HCT116 (cell line): ENCODE measurements at regions not wholly inside any gene's neighbourhood (a gene's known extent, or its start where the extent isn't known, plus 50 kb on each side); places are given as distances from the start of the nearest gene placed in this dataset.
"Not testable (repeated sequence)": the region's sequence is repeated elsewhere in the genome, so short reads cannot be mapped to it uniquely, and the experiment has no call there.

Experiments
- ATAC-seq: fragments of 200-7000 bp; cut with Tn5 transposase; 2 replicates; pipeline ENCODE4 v1.9.1; 2020; ENCODE audit warnings: mild to moderate bottlenecking, moderate library complexity
- BruUV-seq: library from RNA; stranded (reverse); fragments of 400-500 nt; replicated peaks from 2 replicates; lab custom pipeline; 2021; lab: Mats Ljungman, UMichigan
- CTCF ChIA-PET: fragments of 300-600 bp; sonication (Branson Sonifier 250); formaldehyde crosslinking; loops from one replicate; lab custom pipeline; 2021; ENCODE audit warnings: antibody characterized with exemption; lab: Charles Lee
- POLR2A ChIA-PET: fragments of 300-600, 350-600 bp; sonication (Branson Sonifier 250); formaldehyde crosslinking; loops from one replicate; lab custom pipeline; 2021; ENCODE audit warnings: antibody characterized with exemption; lab: Charles Lee
- RAD21 ChIA-PET, 2 experiments: fragments of 300-600 bp; sonication (Branson Sonifier 250); formaldehyde crosslinking; loops; one replicate each; lab custom pipeline; 2023; ENCODE audit warnings: low total read pairs in 2 of 2; ENCODE audit not compliant: uncharacterized antibody in 2 of 2, unreplicated experiment in 2 of 2, low non-redundant PET in 1 of 2; lab: Charles Lee
- DNase-seq: peaks from one replicate; pipeline ENCODE4 v3.0.0-alpha.2; 2010; ENCODE audit warnings: low read depth, low spot score
- H2AFZ ChIP-seq: fragments of 200-600 bp; shearing (Covaris generic), sonication (generic); 2 replicates; pipeline ENCODE4 v1.6.1; 2017; ENCODE audit warnings: low read depth, mixed run types, mixed read lengths, antibody characterized with exemption, low read length; ENCODE audit not compliant: poor library complexity, severe bottlenecking
- H3K27ac ChIP-seq: 2 replicates; pipeline ENCODE4 v1.5.1; 2012; ENCODE audit warnings: low read depth, low read length
- H3K27me3 ChIP-seq: fragments of 200-600 bp; sonication (generic); 2 replicates; pipeline ENCODE4 v1.6.1; 2016; ENCODE audit warnings: mixed run types, low read length, mixed read lengths; ENCODE audit not compliant: insufficient read depth
- H3K36me3 ChIP-seq, 2 experiments: fragments of 200-500 bp in 1 of 2; fragments of 200-600 bp in 1 of 2; sonication (Bioruptor generic) in 1 of 2; sonication (generic) in 1 of 2; 2 replicates each; pipeline versions ENCODE4 v1.5.1 to v1.6.1; 2014 to 2016; ENCODE audit warnings: low read length in 2 of 2, inconsistent platforms in 1 of 2, mixed read lengths in 1 of 2, mixed run types in 1 of 2; ENCODE audit not compliant: insufficient read depth in 2 of 2, control insufficient read depth in 1 of 2
- H3K4me1 ChIP-seq, 2 experiments: fragments of 200-600 bp in 1 of 2; sonication (generic) in 1 of 2; 2 replicates each; pipeline versions ENCODE4 v1.5.1 to v1.6.1; 2012 to 2017; ENCODE audit warnings: low read length in 2 of 2, inconsistent platforms in 1 of 2, mild to moderate bottlenecking in 1 of 2, mixed read lengths in 1 of 2, mixed run types in 1 of 2, moderate library complexity in 1 of 2; ENCODE audit not compliant: insufficient read depth in 2 of 2, control insufficient read depth in 1 of 2
- H3K4me2 ChIP-seq: fragments of 200-600 bp; sonication (generic); 2 replicates; pipeline ENCODE4 v1.6.1; 2017; ENCODE audit warnings: mixed run types, low read length, mixed read lengths
- H3K4me3 ChIP-seq, 2 experiments: fragments of 200-600 bp in 1 of 2; sonication (generic) in 1 of 2; replicated peaks in 1 of 2; 2 replicates each; pipeline ENCODE4 v1.5.1; 2011 to 2016; ENCODE audit warnings: low read length in 2 of 2, control low read depth in 1 of 2, low read depth in 1 of 2, mild to moderate bottlenecking in 1 of 2, mixed read lengths in 1 of 2, mixed run types in 1 of 2
- H3K79me2 ChIP-seq: fragments of 200-600 bp; sonication (generic); 2 replicates; pipeline ENCODE4 v1.6.1; 2017; ENCODE audit warnings: mild to moderate bottlenecking, mixed run types, low read length, moderate library complexity, mixed read lengths; ENCODE audit not compliant: insufficient read depth
- H3K9ac ChIP-seq: fragments of 200-600 bp; sonication (generic); 2 replicates; pipeline ENCODE4 v1.6.1; 2016; ENCODE audit warnings: low read length, mixed read lengths
- H3K9me2 ChIP-seq: fragments of 200-600 bp; sonication (generic), shearing (Covaris generic); 2 replicates; pipeline ENCODE4 v1.6.1; 2017; ENCODE audit warnings: mixed run types, mild to moderate bottlenecking, moderate library complexity; ENCODE audit not compliant: insufficient read depth
- H3K9me3 ChIP-seq, 2 experiments: fragments of 200-500 bp in 1 of 2; fragments of 200-600 bp in 1 of 2; sonication (Bioruptor generic) in 1 of 2; sonication (generic) in 1 of 2; 2 replicates each; pipeline ENCODE4 v1.6.1; 2014 to 2017; ENCODE audit warnings: low read length in 2 of 2, mixed read lengths in 2 of 2, inconsistent platforms in 1 of 2, low read depth in 1 of 2, mild to moderate bottlenecking in 1 of 2, mixed run types in 1 of 2, moderate library complexity in 1 of 2; ENCODE audit not compliant: control insufficient read depth in 1 of 2, insufficient read depth in 1 of 2
- H4K20me1 ChIP-seq: fragments of 200-600 bp; sonication (generic), shearing (Covaris generic); 2 replicates; pipeline ENCODE4 v1.6.1; 2017; ENCODE audit warnings: mixed run types, mild to moderate bottlenecking, moderate library complexity; ENCODE audit not compliant: insufficient read depth
- EGR1 ChIP-seq: IDR thresholded peaks from 2 replicates; pipeline ENCODE4 v1.6.1; 2012; ENCODE audit warnings: low read depth
- ELF1 ChIP-seq: IDR thresholded peaks from 2 replicates; pipeline ENCODE4 v1.6.1; 2012; ENCODE audit warnings: low read depth, borderline replicate concordance
- MAX ChIP-seq: IDR thresholded peaks from 2 replicates; pipeline ENCODE4 v1.6.1; 2012
- POLR2AphosphoS5 ChIP-seq: IDR thresholded peaks from 2 replicates; pipeline ENCODE4 v1.6.1; 2011; ENCODE audit warnings: mild to moderate bottlenecking, low read depth, low read length, moderate library complexity
- RAD21 ChIP-seq: IDR thresholded peaks from 2 replicates; pipeline ENCODE4 v1.6.1; 2012; ENCODE audit warnings: low read depth, mild to moderate bottlenecking
- SRF ChIP-seq: IDR thresholded peaks from 2 replicates; pipeline ENCODE4 v1.6.1; 2012; ENCODE audit warnings: low read depth
- YY1 ChIP-seq: IDR thresholded peaks from 2 replicates; pipeline ENCODE4 v1.6.1; 2011; ENCODE audit warnings: low read length, low read depth, moderate library complexity, mild to moderate bottlenecking; ENCODE audit not compliant: insufficient replicate concordance; ENCODE audit errors: extremely low read depth
- ZFX ChIP-seq: fragments of 450-650 bp; IDR thresholded peaks from 2 replicates; pipeline ENCODE4 v1.6.1; 2017
- ZNF274 ChIP-seq: fragments of 200-500 bp; sonication (Bioruptor generic); IDR thresholded peaks from 2 replicates; pipeline ENCODE4 v1.6.1; 2014; ENCODE audit warnings: mild to moderate bottlenecking, low read depth, low read length, inconsistent platforms
- intact Hi-C: fragments of 100-400 bp; cut with micrococcal nuclease; formaldehyde crosslinking; loops from 2 replicates; pipeline ENCODE4 v1.10.0; 2022
- TF ChIP-seq, protein P1 (sequence below), 3 experiments: fragments of 200-600 bp in 1 of 3; sonication (generic) in 1 of 3; IDR thresholded peaks in 2 of 3; conservative IDR thresholded peaks in 1 of 3; 2 replicates each; pipeline ENCODE4 v1.5.1; 2012 to 2017; ENCODE audit warnings: low read depth in 2 of 3, low read length in 2 of 3, antibody characterized with exemption in 1 of 3, borderline replicate concordance in 1 of 3, control low read depth in 1 of 3, mild to moderate bottlenecking in 1 of 3, mixed read lengths in 1 of 3, mixed run types in 1 of 3, moderate library complexity in 1 of 3; ENCODE audit not compliant: insufficient read depth in 1 of 3
- TF ChIP-seq, protein P2 (sequence below): IDR thresholded peaks from 2 replicates; pipeline ENCODE4 v1.6.1; 2011; ENCODE audit warnings: mild to moderate bottlenecking, low read length, moderate library complexity; ENCODE audit not compliant: insufficient replicate concordance; ENCODE audit errors: extremely low read depth

GRCh38 chr2:167842047-167842446 is 405.3 kb downstream of the STK39 start:
- H3K9me2 ChIP-seq, result no peaks in the 10 kb centered on the region
- DNase-seq (no peak), ATAC-seq (no peak)
- H3K9me3 ChIP-seq, result no peaks in the 10 kb centered on the region
- H3K9ac ChIP-seq, result no peak overlapping the region
- RAD21 ChIA-PET, result no interaction called here
- no peak overlapping the region for H3K27ac ChIP-seq
- TF ChIP-seq YY1 (no peak), ZNF274 (no peak), RAD21 (no peak), POLR2AphosphoS5 (no peak), SRF (no peak), MAX (no peak), ELF1 (no peak), ZFX (no peak), EGR1 (no peak)
- TF ChIP-seq, protein P1, sequence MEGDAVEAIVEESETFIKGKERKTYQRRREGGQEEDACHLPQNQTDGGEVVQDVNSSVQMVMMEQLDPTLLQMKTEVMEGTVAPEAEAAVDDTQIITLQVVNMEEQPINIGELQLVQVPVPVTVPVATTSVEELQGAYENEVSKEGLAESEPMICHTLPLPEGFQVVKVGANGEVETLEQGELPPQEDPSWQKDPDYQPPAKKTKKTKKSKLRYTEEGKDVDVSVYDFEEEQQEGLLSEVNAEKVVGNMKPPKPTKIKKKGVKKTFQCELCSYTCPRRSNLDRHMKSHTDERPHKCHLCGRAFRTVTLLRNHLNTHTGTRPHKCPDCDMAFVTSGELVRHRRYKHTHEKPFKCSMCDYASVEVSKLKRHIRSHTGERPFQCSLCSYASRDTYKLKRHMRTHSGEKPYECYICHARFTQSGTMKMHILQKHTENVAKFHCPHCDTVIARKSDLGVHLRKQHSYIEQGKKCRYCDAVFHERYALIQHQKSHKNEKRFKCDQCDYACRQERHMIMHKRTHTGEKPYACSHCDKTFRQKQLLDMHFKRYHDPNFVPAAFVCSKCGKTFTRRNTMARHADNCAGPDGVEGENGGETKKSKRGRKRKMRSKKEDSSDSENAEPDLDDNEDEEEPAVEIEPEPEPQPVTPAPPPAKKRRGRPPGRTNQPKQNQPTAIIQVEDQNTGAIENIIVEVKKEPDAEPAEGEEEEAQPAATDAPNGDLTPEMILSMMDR (IDR thresholded peaks at IDR 0.05 in 2 of 3, conservative IDR thresholded peaks at IDR 0.05 in 1 of 3; ENCODE audit: borderline replicate concordance in 1 of 3, insufficient read depth in 1 of 3, low read depth in 2 of 3, low read length in 2 of 3), result no peak
- TF ChIP-seq, protein P2, sequence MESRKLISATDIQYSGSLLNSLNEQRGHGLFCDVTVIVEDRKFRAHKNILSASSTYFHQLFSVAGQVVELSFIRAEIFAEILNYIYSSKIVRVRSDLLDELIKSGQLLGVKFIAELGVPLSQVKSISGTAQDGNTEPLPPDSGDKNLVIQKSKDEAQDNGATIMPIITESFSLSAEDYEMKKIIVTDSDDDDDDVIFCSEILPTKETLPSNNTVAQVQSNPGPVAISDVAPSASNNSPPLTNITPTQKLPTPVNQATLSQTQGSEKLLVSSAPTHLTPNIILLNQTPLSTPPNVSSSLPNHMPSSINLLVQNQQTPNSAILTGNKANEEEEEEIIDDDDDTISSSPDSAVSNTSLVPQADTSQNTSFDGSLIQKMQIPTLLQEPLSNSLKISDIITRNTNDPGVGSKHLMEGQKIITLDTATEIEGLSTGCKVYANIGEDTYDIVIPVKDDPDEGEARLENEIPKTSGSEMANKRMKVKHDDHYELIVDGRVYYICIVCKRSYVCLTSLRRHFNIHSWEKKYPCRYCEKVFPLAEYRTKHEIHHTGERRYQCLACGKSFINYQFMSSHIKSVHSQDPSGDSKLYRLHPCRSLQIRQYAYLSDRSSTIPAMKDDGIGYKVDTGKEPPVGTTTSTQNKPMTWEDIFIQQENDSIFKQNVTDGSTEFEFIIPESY, result no peak
- no peak overlapping the region for H3K4me3 ChIP-seq
- H4K20me1 ChIP-seq, result no peaks in the 10 kb centered on the region
- CTCF ChIA-PET, result no interaction called here
- no peaks in the 10 kb centered on the region for H3K79me2 ChIP-seq
- no TSS peak for BruUV-seq
- no peak overlapping the region for H3K4me2 ChIP-seq
- POLR2A ChIA-PET, result no interaction called here
- no peaks in the 10 kb centered on the region for H3K27me3 ChIP-seq
- H3K4me1 ChIP-seq, result peaks cover 10% of the 10 kb centered on the region in 2 experiments; a peak in 3 of 4 replicates
- H3K36me3 ChIP-seq, result no peaks in the 10 kb centered on the region
- intact Hi-C loops, result no loop called here
- no peak overlapping the region for H2AFZ ChIP-seq

- RAD21 ChIA-PET, H3K36me3 ChIP-seq, H3K9ac ChIP-seq, H3K4me3 ChIP-seq, H3K27ac ChIP-seq, H3K9me2 ChIP-seq, H3K4me1 ChIP-seq, POLR2A ChIA-PET, intact Hi-C loops, H3K79me2 ChIP-seq, CTCF ChIA-PET, H2AFZ ChIP-seq, H3K4me2 ChIP-seq, DNase-seq, BruUV-seq, ATAC-seq, H3K9me3 ChIP-seq, H4K20me1 ChIP-seq: not testable (repeated sequence)
- peaks cover 25% of the 10 kb centered on the region for H3K27me3 ChIP-seq
Measured at GRCh38 chr2:167835290-167835689, 412.1 kb downstream of the STK39 start.
